HG03565 (cell line): ENCODE measurements at regions not wholly inside any gene's neighbourhood (a gene's known extent, or its start where the extent isn't known, plus 50 kb on each side); places are given as distances from the start of the nearest gene placed in this dataset.

Experiments
- ATAC-seq: cut with Tn5 transposase; IDR thresholded peaks from one replicate; pipeline ENCODE4 v1.9.1; 2021; ENCODE audit warnings: mild to moderate bottlenecking, moderate library complexity; ENCODE audit not compliant: unreplicated experiment

DNA sequence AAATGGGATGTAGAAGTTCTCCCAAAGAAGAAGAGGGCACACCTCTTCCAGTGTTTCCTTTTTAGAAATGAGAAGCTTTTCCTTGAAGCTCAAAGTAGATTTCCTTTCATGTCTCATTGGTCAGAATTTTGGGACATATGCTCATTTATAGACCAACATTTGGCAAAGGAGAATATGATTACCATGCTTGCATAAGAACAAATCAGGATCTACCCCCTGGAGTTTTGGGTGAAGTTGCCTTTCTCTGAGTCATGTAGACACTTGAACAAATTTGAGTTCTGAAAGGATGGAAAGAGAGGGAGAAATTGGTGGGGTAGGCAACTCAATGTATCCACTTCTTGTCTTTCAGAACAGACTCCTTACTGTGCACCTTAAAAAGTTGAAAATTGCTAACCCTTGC is 409.0 kb downstream of the SLC4A3 start:
- no peak for ATAC-seq

DNA sequence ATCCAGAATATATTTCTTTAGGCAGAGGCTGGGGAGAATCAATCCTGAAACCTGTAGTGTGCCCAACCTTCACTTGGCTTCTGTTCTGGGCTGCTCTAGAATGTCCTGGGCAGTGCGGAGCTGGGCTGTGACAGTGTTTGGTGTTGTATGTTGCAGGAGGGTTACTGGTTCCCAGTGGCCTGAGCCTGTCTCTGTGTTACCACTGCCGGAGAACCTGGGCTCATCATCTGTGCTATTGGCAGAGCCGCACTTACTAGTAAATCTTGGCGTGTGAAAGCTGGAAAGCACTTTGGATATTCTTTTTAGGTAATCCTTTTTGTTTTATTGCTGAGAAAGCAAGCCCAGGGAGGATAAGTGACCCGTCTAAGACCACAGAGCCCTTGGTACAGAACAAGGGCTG is 412.9 kb downstream of the SLC4A3 start:
- ATAC-seq, result no peak

DNA sequence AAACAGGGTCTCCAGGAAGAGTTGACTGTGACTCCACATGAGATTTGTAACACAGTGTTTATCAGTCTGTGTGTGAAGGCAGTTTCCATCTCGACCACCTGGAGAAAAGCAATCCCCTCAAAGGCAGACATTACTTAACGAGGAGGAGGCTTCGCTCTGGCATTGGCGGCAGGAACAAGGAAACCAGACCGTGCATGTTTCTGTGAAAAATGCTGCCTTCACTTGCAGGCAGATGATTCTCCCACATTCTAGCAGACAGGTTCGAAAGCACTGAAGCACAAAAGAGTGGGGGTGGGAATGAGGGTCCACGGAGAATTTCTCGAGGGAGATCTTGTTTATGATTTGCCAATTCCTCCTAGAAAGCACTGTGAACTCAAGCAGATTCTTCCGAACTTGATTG is 414.0 kb downstream of the SLC4A3 start:
- no peak for ATAC-seq

DNA sequence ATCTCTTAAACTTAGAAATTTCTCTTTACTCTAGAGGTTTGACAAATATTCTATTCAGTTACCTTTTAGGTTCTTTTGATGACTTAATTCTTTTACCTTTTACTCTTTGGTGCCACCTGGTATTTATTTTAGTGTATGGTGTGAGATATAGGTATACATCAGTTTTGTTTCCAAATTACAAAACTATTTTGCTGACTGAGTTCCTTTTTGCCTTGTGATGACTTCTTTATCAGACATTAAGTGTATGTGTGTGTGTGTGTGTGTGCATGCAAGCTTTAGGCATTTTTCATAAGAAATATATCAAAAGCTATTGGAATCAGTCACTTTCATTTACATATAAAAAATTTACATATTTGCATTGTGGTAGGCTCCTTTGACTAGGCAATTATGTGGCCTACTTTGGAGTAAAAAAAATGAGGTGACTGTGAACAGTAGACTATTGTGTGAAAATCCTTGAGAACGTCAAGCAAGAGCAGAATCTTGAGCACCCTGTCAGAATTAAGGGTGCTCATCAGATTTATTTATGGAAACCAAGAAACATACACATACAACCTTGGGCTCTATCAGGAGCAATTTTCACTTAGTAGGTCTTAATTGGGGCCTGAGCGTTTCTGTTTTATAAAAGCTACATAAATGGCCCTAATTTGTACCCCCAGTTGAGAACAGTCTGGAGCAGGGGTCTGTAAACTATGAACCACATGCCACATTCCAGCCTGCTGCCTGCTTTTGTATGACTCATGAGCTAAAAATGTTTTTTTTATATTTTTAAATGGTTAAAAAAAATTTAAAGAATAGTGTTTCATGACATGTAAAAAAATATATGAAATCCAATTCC is 415.9 kb downstream of the SLC4A3 start:
- no peak for ATAC-seq

DNA sequence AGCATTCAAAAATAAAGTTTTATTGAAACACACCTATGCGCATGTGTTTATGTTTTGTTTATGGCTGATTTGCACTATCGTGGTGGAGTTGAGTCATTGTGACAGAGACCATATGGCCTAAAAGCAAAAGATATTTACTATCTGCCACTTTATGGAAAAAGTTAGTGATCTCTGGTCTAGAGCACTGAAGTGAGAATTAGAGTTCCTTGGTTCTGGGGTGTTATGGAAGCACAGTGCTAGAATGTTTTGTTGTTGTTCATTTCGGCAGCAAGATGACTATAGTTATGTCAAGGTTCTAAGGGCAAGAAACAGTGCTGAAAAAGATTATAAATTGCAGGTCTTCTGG is 416.5 kb downstream of the SLC4A3 start:
- ATAC-seq, result no peak

DNA sequence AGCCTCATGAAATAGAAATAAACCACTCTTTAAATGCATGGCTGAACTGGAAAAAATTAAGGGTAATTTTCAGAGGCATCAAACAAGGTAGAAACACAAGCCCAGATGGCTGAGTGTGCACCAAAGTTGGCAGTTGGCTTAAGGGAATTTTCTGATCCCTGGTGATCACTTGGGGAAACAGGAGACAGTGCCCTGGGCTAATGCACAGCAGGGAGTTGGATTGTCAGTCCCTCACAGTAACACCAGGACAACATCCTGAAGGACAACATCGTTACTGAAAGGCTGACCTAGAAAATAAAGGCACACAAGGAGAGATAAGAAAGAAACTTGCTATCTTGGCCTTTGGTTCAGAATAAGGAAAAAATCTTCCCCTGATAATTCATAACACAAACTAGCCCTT is 417.0 kb downstream of the SLC4A3 start:
- no peak for ATAC-seq

DNA sequence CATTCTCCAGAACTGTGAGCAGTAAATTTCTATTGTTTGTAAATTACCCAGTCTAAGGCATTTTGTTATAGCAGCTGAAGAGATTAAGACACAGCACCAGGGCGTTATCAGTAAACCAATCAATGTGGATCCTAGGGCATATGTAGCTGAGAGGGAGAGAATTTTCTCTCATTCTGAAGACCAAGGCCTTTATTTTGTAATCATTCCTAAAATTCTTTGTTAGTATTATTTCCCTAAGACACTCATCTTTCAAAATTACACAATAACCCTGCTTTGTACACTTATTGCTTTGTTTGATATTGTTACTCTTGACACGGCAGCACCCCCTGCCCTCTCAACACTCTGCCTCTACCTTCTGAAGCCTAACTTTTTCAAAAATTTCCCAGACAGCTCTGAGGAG is 419.1 kb downstream of the SLC4A3 start:
- no peak for ATAC-seq

DNA sequence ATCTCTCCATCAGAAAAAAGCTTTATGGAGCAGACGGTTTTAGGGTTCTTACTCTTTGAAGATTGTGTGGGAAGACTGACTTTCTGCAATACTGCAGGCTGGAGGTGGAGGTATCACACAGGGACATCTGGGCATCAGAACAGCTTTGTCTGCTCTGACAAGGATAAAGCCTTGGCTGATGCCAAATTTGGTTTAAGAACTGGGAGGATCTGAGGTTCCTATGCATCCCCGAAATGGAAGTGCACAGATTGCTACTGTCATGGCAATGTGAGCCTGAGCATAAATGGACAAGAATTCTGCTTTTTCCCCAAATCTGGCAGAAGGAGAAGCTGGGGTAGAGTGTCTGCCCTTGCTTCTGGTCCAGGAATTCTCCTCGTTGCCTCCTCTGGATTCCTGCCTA is 424.3 kb downstream of the SLC4A3 start:
- no peak for ATAC-seq

DNA sequence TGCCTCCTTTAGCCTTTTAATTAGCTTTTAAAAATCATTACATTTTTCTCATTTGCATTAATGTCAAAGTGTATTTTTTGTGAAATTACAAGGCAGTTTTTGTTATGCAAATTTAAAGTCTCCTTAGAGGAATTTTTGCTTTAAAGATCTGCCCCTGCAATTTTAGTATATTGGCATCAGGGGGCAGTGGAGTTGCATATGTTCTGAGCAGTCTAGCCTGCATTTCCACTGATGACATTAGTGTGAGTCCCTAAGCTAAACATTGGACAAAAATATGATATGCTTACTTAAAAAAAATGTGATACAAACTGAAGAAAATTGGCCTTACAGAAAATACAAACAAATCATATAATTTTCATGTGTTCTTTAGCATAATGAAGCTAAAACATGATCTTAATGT is 426.5 kb downstream of the SLC4A3 start:
- no peak for ATAC-seq

DNA sequence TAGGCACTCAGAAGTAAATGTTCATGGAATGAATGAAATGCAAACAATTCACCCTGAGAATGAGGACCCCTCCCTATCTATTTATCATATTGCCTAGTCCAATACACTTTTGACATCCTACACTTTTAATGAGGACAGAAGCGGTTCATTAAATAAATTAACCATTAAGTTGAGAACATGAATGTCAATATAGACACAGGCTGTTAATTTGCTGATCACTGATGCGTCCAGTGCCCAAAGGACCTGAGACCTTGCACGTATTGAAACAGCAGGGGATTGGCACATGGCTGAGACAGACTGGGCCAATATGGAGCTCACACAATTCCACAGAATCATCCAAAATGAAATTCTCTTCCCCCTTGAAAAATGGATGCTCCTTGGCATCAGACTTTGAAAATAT is 430.0 kb downstream of the SLC4A3 start:
- ATAC-seq, result no peak

DNA sequence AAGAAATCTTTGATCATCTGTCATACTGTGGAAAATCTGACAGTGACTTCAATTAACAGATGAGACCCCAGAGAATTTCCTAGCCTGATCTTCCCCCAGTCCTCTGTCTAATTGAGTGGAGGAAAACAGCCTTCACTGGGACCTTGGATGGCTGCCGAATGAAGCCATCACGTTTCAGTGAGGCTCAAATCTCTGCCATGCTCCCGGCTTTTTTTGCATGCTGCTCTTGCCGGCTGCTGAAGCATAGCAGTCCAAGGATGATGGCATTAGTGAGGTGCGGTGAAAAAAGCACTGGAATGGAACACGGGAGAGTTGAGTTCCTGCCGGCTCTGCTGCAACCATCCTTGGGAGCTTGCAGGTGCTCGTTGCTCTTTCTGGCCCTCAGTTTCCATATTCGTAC is 430.5 kb downstream of the SLC4A3 start:
- no peak for ATAC-seq

DNA sequence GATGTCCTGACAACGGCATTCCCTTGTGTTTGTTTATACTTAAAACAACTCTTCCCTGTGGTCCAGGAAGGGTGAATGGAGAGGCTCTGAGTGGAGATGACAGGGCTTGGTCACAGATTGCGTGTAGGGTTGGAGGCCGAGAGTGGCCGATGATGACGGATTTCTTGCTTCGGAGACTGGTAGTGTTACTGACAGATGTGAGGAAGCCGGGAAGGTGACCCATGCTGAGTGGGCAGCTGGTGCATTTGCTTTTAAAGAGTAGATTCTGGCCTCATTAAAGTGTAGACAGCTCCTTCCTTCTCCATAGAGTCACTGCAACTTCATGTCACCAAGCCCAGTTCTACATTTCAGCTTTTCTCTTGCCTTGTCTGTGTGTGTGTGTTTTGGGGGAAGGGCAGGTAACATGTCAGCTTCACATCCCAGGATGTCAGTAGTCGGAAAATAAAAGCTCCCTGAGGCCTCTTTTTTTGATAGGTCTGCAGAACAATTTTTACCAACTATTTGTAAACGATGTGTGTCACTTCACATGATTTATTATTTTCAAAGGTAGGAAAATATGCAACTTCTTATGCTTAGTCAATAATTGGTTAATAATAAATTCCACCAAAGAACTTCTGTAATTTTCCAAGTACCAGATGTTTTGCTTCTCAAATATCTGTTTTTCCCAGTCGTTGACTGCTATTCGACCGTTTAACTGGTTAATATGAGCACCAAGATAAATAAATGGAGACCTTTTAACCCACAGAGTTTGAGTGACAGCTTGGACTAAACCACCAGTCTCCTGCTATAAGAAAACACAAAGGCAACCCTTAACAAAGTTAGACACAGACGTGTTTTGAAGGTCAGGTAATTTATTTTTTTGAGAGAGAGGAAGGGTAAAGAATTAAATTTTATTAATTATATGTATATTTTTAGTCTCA is 436.9 kb downstream of the SLC4A3 start:
- ATAC-seq, result no peak

DNA sequence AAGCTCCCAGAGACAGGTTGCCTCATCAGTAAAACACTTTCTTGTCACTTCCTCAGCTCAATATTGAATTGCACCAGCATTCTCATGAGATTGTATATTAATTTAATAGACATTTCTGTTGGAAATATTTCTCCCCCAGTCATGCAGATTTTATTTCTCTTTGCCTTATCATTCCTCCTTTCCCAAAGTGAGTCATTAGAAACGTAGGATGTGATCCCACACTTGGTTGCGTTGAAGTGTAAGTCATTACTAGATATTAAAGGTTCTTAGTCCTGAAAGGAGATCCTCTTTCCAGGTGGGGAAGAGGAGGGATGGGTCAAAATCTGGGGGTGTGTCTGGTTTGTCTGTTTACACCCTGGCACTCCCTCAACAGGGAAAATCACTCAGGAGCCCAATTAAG is 438.2 kb downstream of the SLC4A3 start:
- ATAC-seq, result no peak

DNA sequence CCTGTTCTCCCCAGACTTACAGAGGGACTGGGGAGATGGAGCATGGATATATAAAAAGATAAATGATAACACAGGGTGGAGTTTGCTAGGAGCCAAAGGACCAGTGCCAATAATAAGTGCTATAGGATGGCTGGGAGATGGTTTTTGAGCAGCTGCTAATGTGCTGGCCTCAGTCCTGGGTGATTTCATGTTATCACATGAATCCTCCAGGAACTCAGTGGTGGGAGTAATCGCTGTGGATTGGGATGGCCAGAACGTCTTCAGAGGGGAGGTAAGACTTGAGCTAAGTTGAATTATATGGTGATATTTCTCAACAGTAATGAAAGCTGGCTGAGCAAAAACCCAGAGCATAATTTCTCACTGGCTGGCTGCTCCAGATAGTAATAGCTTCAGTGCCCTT is 441.4 kb downstream of the SLC4A3 start:
- ATAC-seq, result no peak

DNA sequence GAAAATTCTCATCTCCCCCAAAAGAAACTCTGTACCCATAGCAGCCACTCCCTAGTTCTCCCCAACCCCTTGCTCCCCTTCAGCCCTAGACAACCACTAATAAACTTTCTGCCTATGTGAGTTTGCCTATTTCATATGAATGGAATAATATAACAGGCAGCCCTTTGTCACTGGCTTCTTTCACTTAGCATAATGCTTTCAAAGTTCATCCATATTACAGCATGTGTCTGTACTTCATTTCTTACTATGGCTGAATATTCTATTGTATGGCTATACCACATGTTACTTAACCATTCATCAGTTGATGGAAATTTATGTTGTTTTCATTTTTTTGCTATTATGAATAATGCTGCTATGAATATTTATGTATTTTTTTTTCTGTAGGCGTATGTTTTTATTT is 442.9 kb downstream of the SLC4A3 start:
- no peak for ATAC-seq

DNA sequence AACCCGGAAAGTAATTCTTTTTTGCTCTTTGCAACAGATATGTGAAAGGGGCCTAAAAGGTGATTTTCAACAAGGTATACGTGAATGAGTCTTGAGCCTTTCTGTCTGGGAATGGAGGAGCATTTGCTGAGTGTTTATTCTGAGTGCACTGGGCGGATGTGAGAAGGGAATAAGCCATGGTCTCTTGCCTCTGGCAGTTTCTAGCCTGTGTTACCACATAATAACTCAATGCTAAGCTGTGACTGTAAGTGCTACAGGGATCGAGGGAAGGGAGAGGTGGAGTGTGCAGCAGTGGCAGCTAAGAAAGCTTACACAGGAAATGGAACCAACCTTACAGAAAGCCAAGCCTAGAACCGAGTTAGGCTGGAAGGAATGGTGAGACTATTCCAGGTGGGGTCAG is 444.3 kb downstream of the SLC4A3 start:
- no peak for ATAC-seq

DNA sequence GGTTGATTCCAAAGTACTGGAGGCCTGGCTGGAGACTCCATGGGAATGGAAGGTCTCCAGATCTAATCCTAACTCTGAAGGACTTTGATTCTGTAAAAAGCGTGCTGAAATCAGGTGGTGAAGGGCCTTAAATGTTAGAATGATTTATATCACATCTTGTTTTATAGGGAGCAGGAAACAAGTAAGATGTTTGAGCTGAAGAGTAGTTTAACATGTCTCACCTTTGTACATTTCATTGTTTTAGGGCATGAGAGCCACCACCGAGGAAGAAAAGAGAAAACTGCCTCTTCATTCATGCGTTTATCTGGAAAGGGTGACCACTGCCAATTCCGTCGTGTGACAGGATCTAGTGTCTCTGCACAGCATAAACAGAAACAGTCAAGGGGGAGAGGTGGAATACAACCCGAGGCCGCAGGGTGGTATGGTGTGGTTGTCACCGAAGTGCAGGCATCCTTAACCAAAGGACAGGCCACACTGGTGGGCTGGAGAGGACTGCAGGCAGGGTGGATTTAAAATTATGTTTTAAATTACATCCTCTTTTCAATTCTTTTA is 445.3 kb downstream of the SLC4A3 start:
- ATAC-seq, result no peak

DNA sequence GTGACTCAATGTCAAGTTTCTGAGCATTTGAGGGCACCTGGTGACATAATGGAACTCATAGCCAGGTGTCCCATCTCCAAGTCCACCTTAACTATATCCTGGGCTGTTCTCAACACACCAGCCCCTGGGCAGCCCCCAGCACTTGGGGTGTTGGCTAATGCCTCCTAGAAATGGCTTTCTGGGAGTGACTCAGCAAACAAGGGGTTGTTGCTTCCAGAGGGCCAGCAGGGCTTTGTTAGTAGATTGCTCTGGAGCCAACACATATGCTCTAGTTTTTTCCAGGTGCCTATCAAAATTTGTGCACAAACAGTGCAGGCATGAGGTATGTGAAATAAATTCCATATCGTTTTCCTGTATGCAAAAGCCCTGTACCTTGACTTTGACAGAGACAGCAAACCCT is 448.4 kb downstream of the SLC4A3 start:
- ATAC-seq, result no peak

DNA sequence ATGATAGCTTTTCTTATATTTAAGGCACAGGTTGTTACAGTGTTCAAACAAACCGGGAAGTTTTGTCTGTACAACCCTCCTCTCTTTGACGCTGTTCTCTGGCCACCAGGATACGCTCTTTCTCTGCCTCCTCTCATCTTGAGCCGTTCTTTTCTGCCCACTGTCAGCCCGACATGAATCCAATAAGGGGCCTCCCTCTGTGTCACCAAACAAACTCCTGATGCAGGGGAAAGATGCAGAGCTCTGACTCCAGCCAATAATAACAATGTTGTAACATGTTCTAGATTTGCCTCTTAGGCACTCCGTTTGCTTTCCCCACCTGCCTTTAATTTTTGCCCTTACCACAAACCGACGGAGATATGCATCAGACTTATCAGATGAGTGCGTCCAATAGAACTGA is 449.3 kb downstream of the SLC4A3 start:
- no peak for ATAC-seq

DNA sequence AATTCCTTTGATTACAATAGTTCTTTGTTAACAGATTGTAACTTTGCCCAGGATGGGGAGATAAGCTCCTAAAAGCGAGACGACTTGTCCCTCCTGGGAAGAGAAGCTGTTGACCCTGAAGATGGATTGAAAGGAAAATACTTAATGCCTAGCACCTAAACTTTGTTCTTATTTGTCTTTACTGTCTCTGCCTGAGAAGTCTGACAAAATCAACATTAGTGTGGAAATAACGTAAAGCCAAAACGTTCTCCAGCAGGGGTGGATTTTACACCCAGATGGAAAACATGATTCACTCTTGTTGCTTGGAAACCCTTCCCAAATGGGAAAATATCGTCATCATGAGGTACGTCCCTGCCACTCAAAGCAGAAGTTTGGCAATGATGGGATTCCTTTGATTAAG is 450.1 kb downstream of the SLC4A3 start:
- no peak for ATAC-seq

DNA sequence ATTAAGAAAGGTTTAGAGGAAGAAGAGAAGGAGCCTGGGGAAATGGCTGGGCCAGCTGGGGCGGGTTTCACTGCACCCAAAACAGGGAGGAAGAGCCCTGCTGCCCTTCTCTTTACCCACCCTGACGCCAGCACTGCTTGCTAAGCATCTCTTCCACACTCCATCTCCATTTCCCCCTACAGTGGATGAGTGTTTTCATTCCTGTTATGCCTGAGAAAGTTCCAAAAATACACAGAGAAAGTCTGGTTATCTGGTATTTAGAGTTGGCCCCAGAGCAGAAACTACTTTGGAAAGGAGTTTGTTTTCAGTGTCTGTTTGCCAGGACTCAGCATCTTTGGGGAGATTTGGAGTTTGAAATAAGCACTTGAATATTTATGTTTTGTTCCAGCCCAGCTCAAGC is 451.0 kb downstream of the SLC4A3 start:
- ATAC-seq, result no peak

DNA sequence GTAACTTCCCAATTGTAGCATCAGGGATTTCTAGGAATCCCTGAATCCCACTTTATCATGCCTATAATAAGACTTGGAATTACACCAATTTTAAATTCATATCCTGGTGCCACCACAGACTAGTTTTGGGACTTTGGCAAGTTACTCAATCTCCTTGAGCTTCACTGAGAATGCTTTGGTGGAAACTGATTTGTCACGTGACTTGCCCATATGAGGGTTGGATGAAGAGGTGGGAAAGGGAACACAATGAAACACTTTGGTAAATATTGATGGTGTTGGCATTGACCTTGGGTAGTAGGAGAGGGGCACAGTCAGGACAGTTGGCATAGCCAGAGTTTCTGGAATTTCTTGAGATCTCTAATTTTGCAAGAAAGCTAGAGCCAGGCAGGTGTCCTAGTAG is 452.2 kb downstream of the SLC4A3 start:
- ATAC-seq, result no peak
